HCT116 (cell line): ENCODE measurements at regions not wholly inside any gene's neighbourhood (a gene's known extent, or its start where the extent isn't known, plus 50 kb on each side); places are given as distances from the start of the nearest gene placed in this dataset.

Experiments
- ATAC-seq: fragments of 200-7000 bp; cut with Tn5 transposase; 2 replicates; pipeline ENCODE4 v1.9.1; 2020; ENCODE audit warnings: mild to moderate bottlenecking, moderate library complexity
- BruUV-seq: library from RNA; stranded (reverse); fragments of 400-500 nt; replicated peaks from 2 replicates; lab custom pipeline; 2021; lab: Mats Ljungman, UMichigan
- CTCF ChIA-PET: fragments of 300-600 bp; sonication (Branson Sonifier 250); formaldehyde crosslinking; loops from one replicate; lab custom pipeline; 2021; ENCODE audit warnings: antibody characterized with exemption; lab: Charles Lee
- POLR2A ChIA-PET: fragments of 300-600, 350-600 bp; sonication (Branson Sonifier 250); formaldehyde crosslinking; loops from one replicate; lab custom pipeline; 2021; ENCODE audit warnings: antibody characterized with exemption; lab: Charles Lee
- RAD21 ChIA-PET, 2 experiments: fragments of 300-600 bp; sonication (Branson Sonifier 250); formaldehyde crosslinking; loops; one replicate each; lab custom pipeline; 2023; ENCODE audit warnings: low total read pairs in 2 of 2; ENCODE audit not compliant: uncharacterized antibody in 2 of 2, unreplicated experiment in 2 of 2, low non-redundant PET in 1 of 2; lab: Charles Lee
- DNase-seq: peaks from one replicate; pipeline ENCODE4 v3.0.0-alpha.2; 2010; ENCODE audit warnings: low read depth, low spot score
- H2AFZ ChIP-seq: fragments of 200-600 bp; shearing (Covaris generic), sonication (generic); 2 replicates; pipeline ENCODE4 v1.6.1; 2017; ENCODE audit warnings: low read depth, mixed run types, mixed read lengths, antibody characterized with exemption, low read length; ENCODE audit not compliant: poor library complexity, severe bottlenecking
- H3K27ac ChIP-seq: 2 replicates; pipeline ENCODE4 v1.5.1; 2012; ENCODE audit warnings: low read depth, low read length
- H3K27me3 ChIP-seq: fragments of 200-600 bp; sonication (generic); 2 replicates; pipeline ENCODE4 v1.6.1; 2016; ENCODE audit warnings: mixed run types, low read length, mixed read lengths; ENCODE audit not compliant: insufficient read depth
- H3K36me3 ChIP-seq, 2 experiments: fragments of 200-500 bp in 1 of 2; fragments of 200-600 bp in 1 of 2; sonication (Bioruptor generic) in 1 of 2; sonication (generic) in 1 of 2; 2 replicates each; pipeline versions ENCODE4 v1.5.1 to v1.6.1; 2014 to 2016; ENCODE audit warnings: low read length in 2 of 2, inconsistent platforms in 1 of 2, mixed read lengths in 1 of 2, mixed run types in 1 of 2; ENCODE audit not compliant: insufficient read depth in 2 of 2, control insufficient read depth in 1 of 2
- H3K4me1 ChIP-seq, 2 experiments: fragments of 200-600 bp in 1 of 2; sonication (generic) in 1 of 2; 2 replicates each; pipeline versions ENCODE4 v1.5.1 to v1.6.1; 2012 to 2017; ENCODE audit warnings: low read length in 2 of 2, inconsistent platforms in 1 of 2, mild to moderate bottlenecking in 1 of 2, mixed read lengths in 1 of 2, mixed run types in 1 of 2, moderate library complexity in 1 of 2; ENCODE audit not compliant: insufficient read depth in 2 of 2, control insufficient read depth in 1 of 2
- H3K4me2 ChIP-seq: fragments of 200-600 bp; sonication (generic); 2 replicates; pipeline ENCODE4 v1.6.1; 2017; ENCODE audit warnings: mixed run types, low read length, mixed read lengths
- H3K4me3 ChIP-seq, 2 experiments: fragments of 200-600 bp in 1 of 2; sonication (generic) in 1 of 2; replicated peaks in 1 of 2; 2 replicates each; pipeline ENCODE4 v1.5.1; 2011 to 2016; ENCODE audit warnings: low read length in 2 of 2, control low read depth in 1 of 2, low read depth in 1 of 2, mild to moderate bottlenecking in 1 of 2, mixed read lengths in 1 of 2, mixed run types in 1 of 2
- H3K79me2 ChIP-seq: fragments of 200-600 bp; sonication (generic); 2 replicates; pipeline ENCODE4 v1.6.1; 2017; ENCODE audit warnings: mild to moderate bottlenecking, mixed run types, low read length, moderate library complexity, mixed read lengths; ENCODE audit not compliant: insufficient read depth
- H3K9ac ChIP-seq: fragments of 200-600 bp; sonication (generic); 2 replicates; pipeline ENCODE4 v1.6.1; 2016; ENCODE audit warnings: low read length, mixed read lengths
- H3K9me2 ChIP-seq: fragments of 200-600 bp; sonication (generic), shearing (Covaris generic); 2 replicates; pipeline ENCODE4 v1.6.1; 2017; ENCODE audit warnings: mixed run types, mild to moderate bottlenecking, moderate library complexity; ENCODE audit not compliant: insufficient read depth
- H3K9me3 ChIP-seq, 2 experiments: fragments of 200-500 bp in 1 of 2; fragments of 200-600 bp in 1 of 2; sonication (Bioruptor generic) in 1 of 2; sonication (generic) in 1 of 2; 2 replicates each; pipeline ENCODE4 v1.6.1; 2014 to 2017; ENCODE audit warnings: low read length in 2 of 2, mixed read lengths in 2 of 2, inconsistent platforms in 1 of 2, low read depth in 1 of 2, mild to moderate bottlenecking in 1 of 2, mixed run types in 1 of 2, moderate library complexity in 1 of 2; ENCODE audit not compliant: control insufficient read depth in 1 of 2, insufficient read depth in 1 of 2
- H4K20me1 ChIP-seq: fragments of 200-600 bp; sonication (generic), shearing (Covaris generic); 2 replicates; pipeline ENCODE4 v1.6.1; 2017; ENCODE audit warnings: mixed run types, mild to moderate bottlenecking, moderate library complexity; ENCODE audit not compliant: insufficient read depth
- ATF3 ChIP-seq: IDR thresholded peaks from 2 replicates; pipeline ENCODE4 v1.6.1; 2012
- EGR1 ChIP-seq: IDR thresholded peaks from 2 replicates; pipeline ENCODE4 v1.6.1; 2012; ENCODE audit warnings: low read depth
- ELF1 ChIP-seq: IDR thresholded peaks from 2 replicates; pipeline ENCODE4 v1.6.1; 2012; ENCODE audit warnings: low read depth, borderline replicate concordance
- FOSL1 ChIP-seq: IDR thresholded peaks from 2 replicates; pipeline ENCODE4 v1.6.1; 2012; ENCODE audit warnings: low read depth
- POLR2A ChIP-seq: IDR thresholded peaks from 2 replicates; pipeline ENCODE4 v1.7.0; 2011; ENCODE audit warnings: borderline replicate concordance; ENCODE audit not compliant: insufficient read depth, insufficient read length; ENCODE audit errors: extremely low read depth
- REST ChIP-seq: IDR thresholded peaks from 2 replicates; pipeline ENCODE4 v1.6.1; 2012; ENCODE audit warnings: low read depth
- SIN3A ChIP-seq: IDR thresholded peaks from 2 replicates; pipeline ENCODE4 v1.6.1; 2012; ENCODE audit warnings: low read depth
- SP1 ChIP-seq: IDR thresholded peaks from 2 replicates; pipeline ENCODE4 v1.6.1; 2012; ENCODE audit warnings: low read depth
- SRF ChIP-seq: IDR thresholded peaks from 2 replicates; pipeline ENCODE4 v1.6.1; 2012; ENCODE audit warnings: low read depth
- TCF7L2 ChIP-seq: IDR thresholded peaks from 2 replicates; pipeline ENCODE4 v1.7.0; 2011; ENCODE audit warnings: borderline replicate concordance, inconsistent platforms; ENCODE audit not compliant: insufficient read depth, insufficient read length; ENCODE audit errors: extremely low read depth
- YY1 ChIP-seq: IDR thresholded peaks from 2 replicates; pipeline ENCODE4 v1.6.1; 2011; ENCODE audit warnings: low read length, low read depth, moderate library complexity, mild to moderate bottlenecking; ENCODE audit not compliant: insufficient replicate concordance; ENCODE audit errors: extremely low read depth
- ZFX ChIP-seq: fragments of 450-650 bp; IDR thresholded peaks from 2 replicates; pipeline ENCODE4 v1.6.1; 2017
- intact Hi-C: fragments of 100-400 bp; cut with micrococcal nuclease; formaldehyde crosslinking; loops from 2 replicates; pipeline ENCODE4 v1.10.0; 2022
- TF ChIP-seq, protein P1 (sequence below), 3 experiments: fragments of 200-600 bp in 1 of 3; sonication (generic) in 1 of 3; IDR thresholded peaks in 2 of 3; conservative IDR thresholded peaks in 1 of 3; 2 replicates each; pipeline ENCODE4 v1.5.1; 2012 to 2017; ENCODE audit warnings: low read depth in 2 of 3, low read length in 2 of 3, antibody characterized with exemption in 1 of 3, borderline replicate concordance in 1 of 3, control low read depth in 1 of 3, mild to moderate bottlenecking in 1 of 3, mixed read lengths in 1 of 3, mixed run types in 1 of 3, moderate library complexity in 1 of 3; ENCODE audit not compliant: insufficient read depth in 1 of 3

DNA sequence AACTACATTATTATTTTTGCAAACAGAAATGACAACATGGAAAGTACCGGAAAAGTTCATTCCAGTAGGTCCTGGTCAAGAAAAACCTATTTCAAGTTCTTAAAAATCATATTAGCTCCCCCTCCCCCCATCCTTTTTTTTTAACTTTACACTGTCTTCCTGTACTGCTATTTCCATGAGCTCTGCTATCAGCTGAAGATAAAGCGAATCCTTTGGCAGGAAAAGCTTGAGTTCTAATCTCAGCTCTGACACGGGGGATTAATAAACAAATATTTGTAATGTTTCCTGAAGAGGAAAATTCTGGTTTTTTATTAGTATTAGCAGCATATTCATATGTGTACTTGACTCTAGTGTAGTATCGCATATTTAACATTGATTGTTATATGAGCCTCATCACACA lies 190.7 kb upstream of the ESRRG start:
- TF ChIP-seq SIN3A (no peak), SP1 (no peak), EGR1 (no peak), POLR2A (no peak), SRF (no peak), ZFX (no peak), FOSL1 (no peak), YY1 (no peak), REST (no peak), ATF3 (no peak), ELF1 (no peak), TCF7L2 (no peak)
- TF ChIP-seq, protein P1, sequence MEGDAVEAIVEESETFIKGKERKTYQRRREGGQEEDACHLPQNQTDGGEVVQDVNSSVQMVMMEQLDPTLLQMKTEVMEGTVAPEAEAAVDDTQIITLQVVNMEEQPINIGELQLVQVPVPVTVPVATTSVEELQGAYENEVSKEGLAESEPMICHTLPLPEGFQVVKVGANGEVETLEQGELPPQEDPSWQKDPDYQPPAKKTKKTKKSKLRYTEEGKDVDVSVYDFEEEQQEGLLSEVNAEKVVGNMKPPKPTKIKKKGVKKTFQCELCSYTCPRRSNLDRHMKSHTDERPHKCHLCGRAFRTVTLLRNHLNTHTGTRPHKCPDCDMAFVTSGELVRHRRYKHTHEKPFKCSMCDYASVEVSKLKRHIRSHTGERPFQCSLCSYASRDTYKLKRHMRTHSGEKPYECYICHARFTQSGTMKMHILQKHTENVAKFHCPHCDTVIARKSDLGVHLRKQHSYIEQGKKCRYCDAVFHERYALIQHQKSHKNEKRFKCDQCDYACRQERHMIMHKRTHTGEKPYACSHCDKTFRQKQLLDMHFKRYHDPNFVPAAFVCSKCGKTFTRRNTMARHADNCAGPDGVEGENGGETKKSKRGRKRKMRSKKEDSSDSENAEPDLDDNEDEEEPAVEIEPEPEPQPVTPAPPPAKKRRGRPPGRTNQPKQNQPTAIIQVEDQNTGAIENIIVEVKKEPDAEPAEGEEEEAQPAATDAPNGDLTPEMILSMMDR (IDR thresholded peaks at IDR 0.05 in 2 of 3, conservative IDR thresholded peaks at IDR 0.05 in 1 of 3; ENCODE audit: borderline replicate concordance in 1 of 3, insufficient read depth in 1 of 3, low read depth in 2 of 3, low read length in 2 of 3): no peak
- DNase-seq (no peak), ATAC-seq (no peak)
- no peaks in the 10 kb centered on the region for H3K9me2 ChIP-seq
- H3K79me2 ChIP-seq: no peaks in the 10 kb centered on the region
- no peak overlapping the region for H2AFZ ChIP-seq
- intact Hi-C loops: no loop called here
- ChIA-PET RAD21 (no interaction called here), POLR2A (no interaction called here), CTCF (no interaction called here)
- no peak overlapping the region for H3K4me3 ChIP-seq
- no TSS peak for BruUV-seq
- no peaks in the 10 kb centered on the region for H4K20me1 ChIP-seq
- no peak overlapping the region for H3K4me2 ChIP-seq
- H3K9ac ChIP-seq: no peak overlapping the region
- no peak overlapping the region for H3K27ac ChIP-seq
- no peaks in the 10 kb centered on the region for H3K36me3 ChIP-seq
- H3K9me3 ChIP-seq: peaks cover 0 to 3% of the 10 kb centered on the region in 2 experiments; a peak in 1 of 4 replicates
- H3K4me1 ChIP-seq: no peaks in the 10 kb centered on the region
- no peaks in the 10 kb centered on the region for H3K27me3 ChIP-seq
